SU-DHL-6 (cell line): ENCODE measurements at regions not wholly inside any gene's neighbourhood (a gene's known extent, or its start where the extent isn't known, plus 50 kb on each side); places are given as distances from the start of the nearest gene placed in this dataset.

Experiments
- EZH2phosphoT487 ChIP-seq: fragments of 200-600 bp; sonication (generic), shearing (Covaris generic); conservative IDR thresholded peaks from 2 replicates; pipeline ENCODE4 v1.6.1; 2018; ENCODE audit warnings: mild to moderate bottlenecking, antibody characterized with exemption, low read length, moderate library complexity, mixed read lengths
- TF ChIP-seq, protein P1 (sequence below): fragments of 200-600 bp; sonication (generic); IDR thresholded peaks from one replicate; pipeline ENCODE4 v1.5.1; 2017; ENCODE audit warnings: antibody characterized with exemption, mild to moderate bottlenecking, low read length, moderate library complexity; ENCODE audit not compliant: insufficient read depth, poor library complexity, severe bottlenecking

DNA sequence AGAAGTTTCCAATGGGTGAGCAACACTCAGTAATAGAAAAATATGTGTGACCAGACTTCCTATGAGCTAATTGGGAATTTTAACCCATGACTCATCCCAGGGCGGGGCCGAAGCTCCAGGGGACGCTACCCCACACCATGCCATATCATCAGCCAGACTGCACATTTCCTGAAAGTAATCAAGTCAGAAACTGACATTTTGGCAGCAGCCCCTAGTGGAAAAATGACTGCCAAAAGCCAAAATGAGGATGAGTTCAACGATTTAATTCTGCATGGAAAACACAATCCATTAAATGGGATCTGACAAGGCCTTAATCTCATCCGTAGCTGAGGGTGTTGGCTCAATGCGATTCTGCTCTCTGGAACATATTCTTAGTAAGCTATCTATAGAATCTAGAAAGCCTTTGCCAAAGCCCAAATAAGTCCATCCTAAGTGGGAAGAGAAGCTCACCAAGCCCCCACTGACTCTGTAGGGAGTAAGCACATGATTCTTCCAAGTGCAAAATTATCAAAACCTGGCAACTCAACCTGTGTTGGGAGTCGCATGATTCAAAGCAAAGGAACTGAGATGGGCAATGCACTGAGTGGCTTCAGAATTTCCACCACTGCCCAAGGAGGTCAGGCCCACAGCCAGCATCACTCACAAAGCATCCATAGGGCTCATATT lies 93.1 kb upstream of the PDE1C start:
- TF ChIP-seq, protein P1, sequence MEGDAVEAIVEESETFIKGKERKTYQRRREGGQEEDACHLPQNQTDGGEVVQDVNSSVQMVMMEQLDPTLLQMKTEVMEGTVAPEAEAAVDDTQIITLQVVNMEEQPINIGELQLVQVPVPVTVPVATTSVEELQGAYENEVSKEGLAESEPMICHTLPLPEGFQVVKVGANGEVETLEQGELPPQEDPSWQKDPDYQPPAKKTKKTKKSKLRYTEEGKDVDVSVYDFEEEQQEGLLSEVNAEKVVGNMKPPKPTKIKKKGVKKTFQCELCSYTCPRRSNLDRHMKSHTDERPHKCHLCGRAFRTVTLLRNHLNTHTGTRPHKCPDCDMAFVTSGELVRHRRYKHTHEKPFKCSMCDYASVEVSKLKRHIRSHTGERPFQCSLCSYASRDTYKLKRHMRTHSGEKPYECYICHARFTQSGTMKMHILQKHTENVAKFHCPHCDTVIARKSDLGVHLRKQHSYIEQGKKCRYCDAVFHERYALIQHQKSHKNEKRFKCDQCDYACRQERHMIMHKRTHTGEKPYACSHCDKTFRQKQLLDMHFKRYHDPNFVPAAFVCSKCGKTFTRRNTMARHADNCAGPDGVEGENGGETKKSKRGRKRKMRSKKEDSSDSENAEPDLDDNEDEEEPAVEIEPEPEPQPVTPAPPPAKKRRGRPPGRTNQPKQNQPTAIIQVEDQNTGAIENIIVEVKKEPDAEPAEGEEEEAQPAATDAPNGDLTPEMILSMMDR: no peak
- TF ChIP-seq EZH2phosphoT487: no peak
